GM12864 (cell line): ENCODE measurements at regions not wholly inside any gene's neighbourhood (a gene's known extent, or its start where the extent isn't known, plus 50 kb on each side); places are given as distances from the start of the nearest gene placed in this dataset.

Experiments
- DNase-seq: peaks from one replicate; pipeline ENCODE4 v3.0.0-alpha.2; 2011; ENCODE audit warnings: low read depth
- H3K4me3 ChIP-seq: 2 replicates; pipeline ENCODE4 v1.5.1; 2011; ENCODE audit warnings: mild to moderate bottlenecking, low read depth, low read length, control low read depth
- TF ChIP-seq, protein P1 (sequence below): IDR thresholded peaks from 2 replicates; pipeline ENCODE4 v1.5.1; 2011; ENCODE audit warnings: low read depth, mild to moderate bottlenecking, moderate library complexity, low read length, control low read depth, inconsistent platforms; ENCODE audit errors: missing control alignments

DNA sequence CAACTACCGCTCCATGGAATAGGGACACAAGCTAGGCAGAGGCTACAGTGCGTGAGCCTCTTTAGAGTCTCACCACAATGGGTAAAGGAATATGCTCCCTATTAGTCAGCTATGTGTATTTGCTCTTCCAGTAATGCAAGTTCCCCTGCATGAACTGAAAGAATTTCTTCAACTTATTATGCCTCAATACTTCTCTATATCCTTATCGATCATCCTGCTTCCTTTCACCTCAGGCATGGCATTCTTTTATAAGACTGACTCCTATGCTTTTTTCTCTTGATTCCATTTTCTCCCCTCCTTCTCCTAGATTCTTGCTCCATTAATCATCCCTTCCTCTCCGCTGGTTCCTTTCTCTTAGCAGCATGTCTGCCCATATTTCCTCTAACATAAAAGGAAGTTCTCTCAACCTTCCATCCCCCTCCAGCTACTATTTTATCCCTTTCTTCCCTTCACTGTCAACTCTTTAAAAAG, 94.5 kb upstream of the CPM start:
- no peak overlapping the region for H3K4me3 ChIP-seq
- DNase-seq: no peak
- TF ChIP-seq, protein P1, sequence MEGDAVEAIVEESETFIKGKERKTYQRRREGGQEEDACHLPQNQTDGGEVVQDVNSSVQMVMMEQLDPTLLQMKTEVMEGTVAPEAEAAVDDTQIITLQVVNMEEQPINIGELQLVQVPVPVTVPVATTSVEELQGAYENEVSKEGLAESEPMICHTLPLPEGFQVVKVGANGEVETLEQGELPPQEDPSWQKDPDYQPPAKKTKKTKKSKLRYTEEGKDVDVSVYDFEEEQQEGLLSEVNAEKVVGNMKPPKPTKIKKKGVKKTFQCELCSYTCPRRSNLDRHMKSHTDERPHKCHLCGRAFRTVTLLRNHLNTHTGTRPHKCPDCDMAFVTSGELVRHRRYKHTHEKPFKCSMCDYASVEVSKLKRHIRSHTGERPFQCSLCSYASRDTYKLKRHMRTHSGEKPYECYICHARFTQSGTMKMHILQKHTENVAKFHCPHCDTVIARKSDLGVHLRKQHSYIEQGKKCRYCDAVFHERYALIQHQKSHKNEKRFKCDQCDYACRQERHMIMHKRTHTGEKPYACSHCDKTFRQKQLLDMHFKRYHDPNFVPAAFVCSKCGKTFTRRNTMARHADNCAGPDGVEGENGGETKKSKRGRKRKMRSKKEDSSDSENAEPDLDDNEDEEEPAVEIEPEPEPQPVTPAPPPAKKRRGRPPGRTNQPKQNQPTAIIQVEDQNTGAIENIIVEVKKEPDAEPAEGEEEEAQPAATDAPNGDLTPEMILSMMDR: no peak

DNA sequence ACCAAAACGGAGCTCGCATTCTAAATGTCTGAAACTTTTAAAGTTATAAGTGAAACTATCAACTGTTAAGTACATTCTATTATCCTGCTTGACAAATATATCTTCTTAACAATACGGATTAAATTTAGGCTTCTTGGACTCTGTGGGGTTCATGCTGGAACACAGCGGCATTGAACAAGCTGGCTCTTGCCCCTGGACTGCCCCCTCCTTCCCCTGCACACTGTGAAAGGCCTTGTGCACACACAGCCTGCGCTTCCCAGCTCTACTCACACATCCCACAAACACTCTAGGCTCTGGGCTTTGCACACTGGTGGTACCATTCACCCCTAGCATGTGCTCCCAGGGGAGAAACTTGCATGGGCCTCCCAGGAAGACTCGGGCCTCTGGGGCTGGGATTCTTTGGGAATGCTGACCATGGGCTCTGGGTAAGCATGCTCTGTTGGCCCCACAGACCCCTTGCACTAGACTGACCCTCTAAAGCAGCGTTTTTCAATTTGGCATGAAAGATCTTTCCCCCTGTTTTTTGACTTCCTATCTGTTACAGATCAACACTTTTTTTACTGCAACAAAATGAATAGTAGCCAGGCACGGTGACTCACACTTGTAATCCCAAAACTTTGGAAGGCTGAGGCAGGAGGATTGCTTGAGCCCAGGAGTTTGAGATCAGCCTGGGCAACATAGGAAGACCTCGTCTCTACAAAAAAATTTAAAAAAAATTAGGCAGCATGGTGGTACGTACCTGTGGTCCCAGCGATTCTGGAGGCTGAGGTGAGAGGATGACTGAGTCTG, 96.2 kb upstream of the CPM start:
- DNase-seq: no peak

GRCh38 chr12:69030321-69030720, 97.3 kb upstream of the CPM start:
- H3K4me3 ChIP-seq: no peak overlapping the region
- TF ChIP-seq, protein P1: no peak
- no peak for DNase-seq

More for the DNA sequence above, 96.2 kb upstream of the CPM start:
- no peak overlapping the region for H3K4me3 ChIP-seq
- TF ChIP-seq, protein P1: no peak

DNA sequence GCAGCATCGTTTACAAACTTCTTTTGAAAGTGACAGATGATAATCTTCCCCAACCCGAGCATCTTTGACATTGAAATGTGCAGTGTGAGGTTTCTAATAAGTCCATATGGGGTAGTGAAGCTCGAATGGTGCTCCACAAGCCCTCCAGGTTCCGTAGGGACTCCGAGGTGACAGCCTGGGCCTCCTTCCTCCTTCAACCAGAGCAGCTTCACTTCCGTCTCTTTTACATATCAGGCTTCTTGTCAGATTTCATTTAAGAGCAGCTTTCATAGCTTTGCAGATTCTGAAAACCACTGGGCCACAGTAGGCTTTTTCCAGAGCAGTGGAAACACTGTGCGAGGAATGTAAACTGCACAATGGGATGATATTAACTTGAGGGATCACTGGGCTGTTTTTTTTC, 103.6 kb upstream of the CPM start:
- TF ChIP-seq, protein P1: no peak
- H3K4me3 ChIP-seq: no peak overlapping the region
- no peak for DNase-seq

GRCh38 chr12:69036999-69037398, 104.0 kb upstream of the CPM start:
- no peak overlapping the region for H3K4me3 ChIP-seq
- TF ChIP-seq, protein P1: no peak
- DNase-seq: no peak

GRCh38 chr12:69039911-69040310, 106.9 kb upstream of the CPM start:
- TF ChIP-seq, protein P1: no peak
- no peak for DNase-seq
- H3K4me3 ChIP-seq: no peak overlapping the region

- TF ChIP-seq, protein P1: no peak
- no peak for DNase-seq
- H3K4me3 ChIP-seq: no peak overlapping the region
Observed at GRCh38 chr12:69042557-69042956, 109.6 kb upstream of the CPM start.
